ENCODE measurements at regions not wholly inside any gene's neighbourhood (a gene's known extent, or its start where the extent isn't known, plus 50 kb on each side); places are given as distances from the start of the nearest gene placed in this dataset.
"Not testable (repeated sequence)": the region's sequence is repeated elsewhere in the genome, so short reads cannot be mapped to it uniquely, and the experiment has no call there.

- DNase-seq (ENCODE audit: low spot score) (no peak), FAIRE-seq (no peak)
Measured at GRCh38 chr1:240722788-240723187, 110.8 kb upstream of the GREM2 start.

GRCh38 chr1:240720976-240721375 lies 109.0 kb upstream of the GREM2 start:
- DNase-seq (ENCODE audit: low spot score) (no peak), FAIRE-seq (no peak)

DNA sequence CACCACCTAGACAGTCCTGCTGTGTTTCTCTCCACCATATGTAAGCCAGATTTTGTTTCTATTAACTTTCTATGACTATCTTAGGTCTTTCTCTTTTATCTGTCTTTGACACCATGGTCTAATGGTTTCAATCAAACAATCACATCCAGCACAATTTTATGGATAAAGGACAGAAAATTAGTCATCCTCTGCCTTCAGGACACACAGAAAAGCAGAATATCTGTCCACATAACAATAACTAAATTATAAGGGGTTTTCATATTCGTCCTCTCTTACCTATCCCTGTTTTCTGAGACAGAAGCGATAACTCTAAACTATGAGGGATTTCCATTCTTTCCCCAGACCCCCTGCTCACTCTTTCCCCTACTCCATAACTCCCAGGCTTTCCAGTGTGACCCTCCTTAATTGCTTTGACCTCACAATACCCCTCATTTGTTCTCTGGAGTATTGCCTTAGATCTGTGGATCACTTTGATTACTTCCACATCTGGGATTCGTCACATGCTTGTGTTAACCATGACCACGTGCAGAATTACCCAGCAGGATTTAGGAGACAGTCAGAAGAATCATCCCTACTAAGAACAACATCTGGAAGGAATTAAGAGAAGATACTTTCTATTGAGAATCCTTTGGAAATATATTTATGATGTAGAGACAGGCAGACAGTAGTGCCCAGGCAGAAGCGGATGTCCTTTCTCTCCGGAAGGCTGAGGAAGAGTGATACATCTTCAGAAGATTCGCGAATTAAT lies 108.2 kb upstream of the GREM2 start:
- DNase-seq (ENCODE audit: low spot score): no peak
- no peak for FAIRE-seq

- DNase-seq (ENCODE audit: low spot score); FAIRE-seq: not testable (repeated sequence)
Measured at GRCh38 chr1:240716538-240716937, 104.6 kb upstream of the GREM2 start.

GRCh38 chr1:240714568-240715292 lies 102.8 kb upstream of the GREM2 start:
- no peak for DNase-seq (ENCODE audit: low spot score)
- FAIRE-seq: no peak

- DNase-seq (ENCODE audit: low spot score) (no peak), FAIRE-seq (no peak)
Measured at GRCh38 chr1:240712014-240712731, 100.2 kb upstream of the GREM2 start.

GRCh38 chr1:240711020-240711419 lies 99.1 kb upstream of the GREM2 start:
- FAIRE-seq (no peak), DNase-seq (ENCODE audit: low spot score) (no peak)

- DNase-seq (ENCODE audit: low spot score): no peak
- FAIRE-seq: no peak
Measured at GRCh38 chr1:240709676-240710075, 97.7 kb upstream of the GREM2 start.

- FAIRE-seq (no peak), DNase-seq (ENCODE audit: low spot score) (peak; percentile 21)
Measured at GRCh38 chr1:240706150-240706935, 94.4 kb upstream of the GREM2 start.

GRCh38 chr1:240705579-240705978 lies 93.6 kb upstream of the GREM2 start:
- DNase-seq (ENCODE audit: low spot score) (no peak), FAIRE-seq (no peak)

DNA sequence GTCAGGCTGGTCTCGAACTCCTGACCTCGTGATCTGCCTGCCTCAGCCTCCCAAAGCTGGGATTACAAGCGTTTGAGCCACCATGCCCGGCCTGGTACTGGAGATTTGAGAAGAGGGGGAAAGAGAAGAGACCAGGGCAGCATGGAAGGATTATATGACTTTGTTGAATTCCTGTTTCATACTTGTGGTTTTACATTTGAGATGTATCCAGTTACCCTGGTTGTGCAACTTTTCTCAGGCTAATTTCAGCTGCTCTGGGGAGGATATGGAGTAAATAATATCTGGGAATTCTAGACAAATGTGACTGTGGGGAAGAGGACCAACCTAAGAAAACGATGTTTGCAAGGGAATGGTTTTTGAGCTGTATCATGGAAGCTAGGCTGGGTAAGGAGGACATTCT lies 89.5 kb upstream of the GREM2 start:
- peak; percentile 32 for DNase-seq (ENCODE audit: low spot score)
- FAIRE-seq: no peak

GRCh38 chr1:240695416-240695815 lies 83.5 kb upstream of the GREM2 start:
- no peak for DNase-seq (ENCODE audit: low spot score)
- no peak for FAIRE-seq

GRCh38 chr1:240693844-240694243 lies 81.9 kb upstream of the GREM2 start:
- DNase-seq (ENCODE audit: low spot score): no peak
- FAIRE-seq: no peak

DNA sequence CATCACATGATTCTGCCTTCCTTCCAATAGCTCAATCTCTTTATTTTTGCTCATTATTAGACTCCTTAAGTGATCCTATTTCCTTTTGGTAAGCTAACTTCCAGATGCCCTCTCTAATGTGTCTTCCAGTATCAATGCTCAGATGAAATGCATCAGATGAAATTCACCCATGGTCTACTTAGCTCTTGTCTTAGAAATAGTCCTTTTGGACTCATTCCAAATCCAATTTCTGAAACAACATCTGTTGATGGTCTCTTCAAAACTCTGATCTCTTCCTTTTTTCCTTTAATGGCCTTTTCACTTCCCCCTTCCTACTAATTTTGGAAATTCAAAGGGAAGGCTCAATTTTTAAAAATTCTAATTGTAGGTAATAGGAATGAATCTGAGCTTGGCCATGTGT lies 81.1 kb upstream of the GREM2 start:
- no peak for FAIRE-seq

DNA sequence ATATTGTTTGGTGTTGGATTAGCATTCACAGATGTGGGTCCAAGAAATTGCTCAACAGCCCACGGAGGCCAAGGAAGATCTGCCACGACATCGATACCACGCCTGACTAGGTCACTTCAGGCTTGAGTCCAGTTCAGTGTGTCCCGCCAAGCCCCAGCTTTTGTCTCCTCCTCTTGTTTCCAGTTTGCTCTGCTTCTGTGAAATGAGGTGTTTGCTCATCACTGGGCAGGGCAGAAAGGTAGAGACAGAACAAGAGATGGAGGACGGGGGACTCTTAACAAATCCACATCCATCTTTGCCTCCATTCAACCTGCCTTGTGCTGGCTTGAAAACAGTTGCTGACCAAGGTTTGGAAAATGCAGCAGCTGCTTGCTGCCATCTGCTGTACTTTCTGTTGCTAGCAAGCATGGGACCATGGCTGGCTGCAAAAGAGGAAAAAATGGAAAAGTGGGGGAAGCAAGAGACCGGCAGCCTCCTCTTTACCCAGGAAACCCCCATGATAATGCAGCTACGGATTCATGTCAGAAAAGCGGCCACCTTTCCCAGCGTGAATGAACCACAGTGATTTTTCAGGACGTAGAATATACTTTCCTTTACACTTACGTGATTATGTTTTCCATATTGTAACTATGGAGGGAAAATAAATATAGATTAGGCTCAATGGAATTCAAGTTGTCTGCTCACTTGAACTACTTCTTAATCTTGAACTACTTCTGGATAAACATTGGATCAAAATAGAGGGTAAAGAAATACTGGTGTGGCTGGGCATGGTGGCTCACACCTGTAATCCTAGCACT lies 80.2 kb upstream of the GREM2 start:
- FAIRE-seq (peak; percentile 88), DNase-seq (ENCODE audit: low spot score) (peak; percentile 62)

More for the DNA sequence above, 81.1 kb upstream of the GREM2 start:
- DNase-seq (ENCODE audit: low spot score): no peak

DNA sequence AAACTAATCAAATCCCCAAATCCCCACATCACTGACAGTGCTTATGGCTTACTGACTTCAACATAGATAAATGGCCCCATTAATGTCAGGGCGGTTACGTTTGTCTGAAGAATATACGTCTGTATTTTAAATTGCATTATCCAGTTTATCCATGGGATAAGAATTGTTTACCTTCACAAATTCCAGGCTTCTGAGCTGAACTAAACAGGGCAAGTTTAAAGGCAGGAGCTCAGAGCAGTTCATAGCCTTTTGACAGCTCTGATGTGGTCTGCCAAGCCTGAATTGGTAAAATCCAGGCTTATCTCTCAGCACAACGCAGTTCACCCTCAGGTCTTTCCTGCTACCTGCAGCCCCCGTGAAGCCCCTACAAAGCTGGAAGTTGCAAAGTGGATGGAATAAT lies 79.5 kb upstream of the GREM2 start:
- DNase-seq (ENCODE audit: low spot score) (no peak), FAIRE-seq (no peak)

- DNase-seq (ENCODE audit: low spot score) (no peak), FAIRE-seq (no peak)
Measured at GRCh38 chr1:240687820-240688219, 75.9 kb upstream of the GREM2 start.

GRCh38 chr1:240683576-240683975 lies 71.6 kb upstream of the GREM2 start:
- FAIRE-seq: no peak
- no peak for DNase-seq (ENCODE audit: low spot score)

DNA sequence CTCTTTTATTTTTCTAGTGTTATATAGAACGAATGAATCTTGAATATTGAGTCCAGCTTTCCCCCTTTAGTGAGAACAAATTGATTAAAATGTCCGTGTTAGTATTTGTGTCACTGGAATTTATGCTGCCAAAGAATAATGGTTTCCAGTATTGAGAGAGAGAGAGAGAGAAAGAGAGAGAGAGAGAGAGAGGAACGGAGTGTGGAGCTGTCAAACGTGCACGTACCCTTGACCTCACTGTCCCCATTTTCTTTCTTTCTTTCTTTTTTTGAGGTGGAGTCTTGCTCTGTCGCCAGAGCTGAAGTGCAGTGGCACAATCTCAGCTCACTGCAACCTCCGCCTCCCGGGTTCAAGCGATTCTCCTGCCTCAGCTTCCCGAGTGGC lies 70.9 kb upstream of the GREM2 start:
- no peak for DNase-seq (ENCODE audit: low spot score)
- no peak for FAIRE-seq

GRCh38 chr1:240682166-240682858 lies 70.4 kb upstream of the GREM2 start:
- FAIRE-seq: no peak
- DNase-seq (ENCODE audit: low spot score): no peak

All from urothelium cell line (cell line).